SU-DHL-6 (cell line): ENCODE measurements at regions not wholly inside any gene's neighbourhood (a gene's known extent, or its start where the extent isn't known, plus 50 kb on each side); places are given as distances from the start of the nearest gene placed in this dataset.

Source experiments
- EZH2phosphoT487 ChIP-seq: fragments of 200-600 bp; sonication (generic), shearing (Covaris generic); conservative IDR thresholded peaks from 2 replicates; pipeline ENCODE4 v1.6.1; 2018; ENCODE audit warnings: mild to moderate bottlenecking, antibody characterized with exemption, low read length, moderate library complexity, mixed read lengths
- TF ChIP-seq, protein P1 (sequence below): fragments of 200-600 bp; sonication (generic); IDR thresholded peaks from one replicate; pipeline ENCODE4 v1.5.1; 2017; ENCODE audit warnings: antibody characterized with exemption, mild to moderate bottlenecking, low read length, moderate library complexity; ENCODE audit not compliant: insufficient read depth, poor library complexity, severe bottlenecking

DNA sequence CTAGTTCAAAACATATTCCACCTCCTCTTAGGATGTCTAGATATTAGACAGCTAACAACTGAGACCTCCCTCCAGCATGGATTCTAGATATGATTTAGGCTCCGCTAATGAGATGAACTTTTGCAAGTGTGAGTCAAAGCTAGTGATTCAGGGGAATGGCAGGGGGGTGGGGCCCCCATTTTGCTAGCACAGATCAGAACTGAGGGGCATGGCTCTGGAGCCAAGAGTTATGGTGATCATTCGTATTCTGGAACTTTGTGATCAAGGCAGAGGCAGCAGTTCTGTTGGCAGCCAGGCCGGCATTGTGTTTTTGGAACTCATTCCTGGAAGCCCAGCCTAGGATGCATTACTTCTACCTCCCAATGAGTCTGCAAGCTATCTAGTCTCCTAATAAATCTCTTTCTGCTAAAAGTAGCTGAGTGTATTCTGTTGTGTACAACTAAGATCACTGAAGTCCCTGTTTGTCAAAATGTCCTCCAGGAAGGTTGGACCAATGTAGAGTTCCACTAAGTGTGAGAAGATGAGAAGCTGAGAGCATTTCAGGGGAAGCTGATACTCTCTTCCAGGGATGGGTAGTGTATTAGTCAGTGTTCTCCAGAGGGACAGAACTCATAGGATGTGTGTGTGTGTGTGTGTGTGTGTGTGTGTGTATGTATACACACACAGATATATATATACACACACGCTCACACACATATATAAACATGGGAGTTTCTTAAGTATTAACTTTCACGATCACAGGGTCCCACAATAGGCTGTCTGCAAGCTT lies 312.7 kb downstream of the TLE3 start:
- TF ChIP-seq, protein P1, sequence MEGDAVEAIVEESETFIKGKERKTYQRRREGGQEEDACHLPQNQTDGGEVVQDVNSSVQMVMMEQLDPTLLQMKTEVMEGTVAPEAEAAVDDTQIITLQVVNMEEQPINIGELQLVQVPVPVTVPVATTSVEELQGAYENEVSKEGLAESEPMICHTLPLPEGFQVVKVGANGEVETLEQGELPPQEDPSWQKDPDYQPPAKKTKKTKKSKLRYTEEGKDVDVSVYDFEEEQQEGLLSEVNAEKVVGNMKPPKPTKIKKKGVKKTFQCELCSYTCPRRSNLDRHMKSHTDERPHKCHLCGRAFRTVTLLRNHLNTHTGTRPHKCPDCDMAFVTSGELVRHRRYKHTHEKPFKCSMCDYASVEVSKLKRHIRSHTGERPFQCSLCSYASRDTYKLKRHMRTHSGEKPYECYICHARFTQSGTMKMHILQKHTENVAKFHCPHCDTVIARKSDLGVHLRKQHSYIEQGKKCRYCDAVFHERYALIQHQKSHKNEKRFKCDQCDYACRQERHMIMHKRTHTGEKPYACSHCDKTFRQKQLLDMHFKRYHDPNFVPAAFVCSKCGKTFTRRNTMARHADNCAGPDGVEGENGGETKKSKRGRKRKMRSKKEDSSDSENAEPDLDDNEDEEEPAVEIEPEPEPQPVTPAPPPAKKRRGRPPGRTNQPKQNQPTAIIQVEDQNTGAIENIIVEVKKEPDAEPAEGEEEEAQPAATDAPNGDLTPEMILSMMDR = no peak
- no peak for TF ChIP-seq EZH2phosphoT487
